GM18867 (cell line): ENCODE measurements at regions not wholly inside any gene's neighbourhood (a gene's known extent, or its start where the extent isn't known, plus 50 kb on each side); places are given as distances from the start of the nearest gene placed in this dataset.
A peak's percentile ranks its signal among the peaks of the same experiment; 100 is the strongest.

Experiments
- ATAC-seq: cut with Tn5 transposase; IDR thresholded peaks from one replicate; pipeline ENCODE4 v1.9.1; 2021; ENCODE audit warnings: mild to moderate bottlenecking, moderate library complexity; ENCODE audit not compliant: unreplicated experiment

- no peak for ATAC-seq
These were observed 643.1 kb downstream of the KCNA4 start for GRCh38 chr11:29373725-29374124.

- no peak for ATAC-seq
These were observed 648.7 kb downstream of the KCNA4 start for GRCh38 chr11:29368126-29368525.

- ATAC-seq: no peak
These were observed 652.8 kb downstream of the KCNA4 start for GRCh38 chr11:29364006-29364405.

GRCh38 chr11:29361369-29361768 lies 655.5 kb downstream of the KCNA4 start:
- no peak for ATAC-seq

- no peak for ATAC-seq
These were observed 663.0 kb downstream of the KCNA4 start for GRCh38 chr11:29353833-29354232.

DNA sequence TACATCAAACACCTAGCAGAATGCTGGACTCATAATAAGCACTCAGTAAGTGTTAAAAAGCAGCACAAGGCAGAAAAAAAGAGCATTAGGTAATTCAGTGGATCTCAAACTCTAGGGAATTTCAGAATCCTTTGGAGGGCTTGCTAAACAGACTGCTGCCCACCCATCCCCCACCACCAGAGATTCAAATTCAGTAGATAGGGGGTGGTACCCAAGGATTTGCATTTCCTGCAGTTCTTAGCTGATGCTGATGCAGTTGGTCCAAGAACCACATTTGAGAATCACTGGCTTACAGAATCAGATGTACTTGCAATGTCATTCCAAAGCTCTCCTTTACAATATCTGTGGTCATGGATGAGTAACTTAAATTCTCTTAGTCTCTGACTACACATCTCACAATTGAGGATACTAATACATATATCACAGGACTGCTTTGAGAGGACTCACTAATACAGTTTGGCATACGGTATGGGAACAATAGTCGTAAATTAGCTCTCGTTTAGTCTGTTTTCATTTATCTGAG lies 664.5 kb downstream of the KCNA4 start:
- no peak for ATAC-seq

DNA sequence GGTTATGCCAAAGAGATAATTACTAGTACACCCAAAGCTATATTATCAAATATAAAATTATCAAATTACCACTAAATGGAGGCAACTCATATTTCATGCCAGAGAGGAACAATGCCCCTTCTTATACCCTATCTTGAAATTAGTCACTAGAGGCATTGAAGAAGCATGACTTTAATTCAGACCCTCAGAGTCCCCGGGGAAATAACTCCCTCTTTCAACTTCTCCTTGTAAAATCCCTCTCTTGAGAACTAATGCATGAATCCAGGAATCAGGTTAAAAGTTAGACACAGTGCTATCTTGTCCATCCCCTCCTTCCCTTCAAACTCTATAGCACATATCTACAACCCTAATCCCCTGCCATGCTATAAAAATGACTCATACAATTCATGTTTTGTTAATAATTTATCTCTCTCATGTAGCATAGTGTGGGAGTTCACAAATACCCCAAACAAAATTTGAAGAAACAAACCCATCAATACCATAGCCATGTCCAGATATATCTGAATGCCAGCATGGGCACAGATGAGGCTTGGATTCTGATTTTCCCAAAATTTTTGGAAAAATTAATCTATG lies 665.4 kb downstream of the KCNA4 start:
- ATAC-seq: no peak

- ATAC-seq: peak; percentile 97
These were observed 673.1 kb downstream of the KCNA4 start for GRCh38 chr11:29343465-29344333.

DNA sequence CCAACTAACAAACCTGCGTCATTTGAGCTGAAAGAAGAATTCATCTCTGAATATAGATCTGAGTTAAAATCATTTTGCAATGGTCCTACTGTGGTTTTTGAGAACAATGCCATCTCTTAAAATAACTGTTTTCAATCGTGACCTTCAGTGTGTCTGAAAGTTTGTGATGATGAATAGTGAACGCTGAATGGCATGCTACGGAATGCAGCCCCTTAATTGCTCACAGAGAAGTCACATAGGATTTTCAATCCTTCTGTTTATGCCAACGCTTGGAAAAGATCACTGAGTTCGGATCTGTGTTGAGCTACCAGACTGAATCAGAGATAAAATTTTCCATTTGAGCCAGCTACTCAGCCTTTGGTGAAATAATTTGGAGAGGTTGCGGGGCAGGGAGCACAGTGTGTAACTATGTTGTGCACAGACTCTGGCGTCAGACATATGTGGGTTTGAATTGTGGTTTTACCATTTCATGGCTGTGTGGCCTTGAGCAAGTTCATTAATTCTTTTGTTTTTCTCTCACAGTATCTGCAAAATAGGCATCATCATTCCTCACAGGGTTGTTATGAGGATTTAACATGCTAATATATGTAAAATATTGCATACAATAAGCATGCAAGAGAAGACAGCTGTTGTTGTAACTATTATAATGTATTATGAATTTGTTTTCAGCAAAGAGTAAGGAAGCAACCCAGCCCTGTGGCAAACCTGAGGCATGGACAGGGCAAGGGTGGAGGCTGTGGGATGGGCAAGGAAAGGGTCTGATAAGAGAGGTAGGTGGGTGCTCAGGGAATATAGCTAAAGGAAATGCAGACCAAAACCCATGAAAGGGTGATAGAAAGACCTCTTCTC lies 679.9 kb downstream of the KCNA4 start:
- no peak for ATAC-seq

DNA sequence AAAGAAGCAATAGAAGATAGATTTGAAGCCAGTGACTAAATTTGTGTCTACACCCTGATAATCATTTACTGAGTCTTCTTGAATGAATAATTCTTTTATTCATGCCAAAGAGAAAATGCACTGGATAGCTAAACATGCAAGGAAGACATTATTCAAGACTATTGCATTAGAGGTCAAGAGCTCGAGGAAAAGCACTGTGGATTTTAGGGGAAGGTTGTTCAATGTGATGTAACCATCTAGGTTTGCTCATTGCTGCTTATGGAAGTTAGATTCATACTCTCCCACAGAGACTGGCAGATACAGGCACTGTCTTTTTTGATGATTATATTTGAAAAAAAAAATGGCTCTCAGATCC lies 682.1 kb downstream of the KCNA4 start:
- no peak for ATAC-seq

DNA sequence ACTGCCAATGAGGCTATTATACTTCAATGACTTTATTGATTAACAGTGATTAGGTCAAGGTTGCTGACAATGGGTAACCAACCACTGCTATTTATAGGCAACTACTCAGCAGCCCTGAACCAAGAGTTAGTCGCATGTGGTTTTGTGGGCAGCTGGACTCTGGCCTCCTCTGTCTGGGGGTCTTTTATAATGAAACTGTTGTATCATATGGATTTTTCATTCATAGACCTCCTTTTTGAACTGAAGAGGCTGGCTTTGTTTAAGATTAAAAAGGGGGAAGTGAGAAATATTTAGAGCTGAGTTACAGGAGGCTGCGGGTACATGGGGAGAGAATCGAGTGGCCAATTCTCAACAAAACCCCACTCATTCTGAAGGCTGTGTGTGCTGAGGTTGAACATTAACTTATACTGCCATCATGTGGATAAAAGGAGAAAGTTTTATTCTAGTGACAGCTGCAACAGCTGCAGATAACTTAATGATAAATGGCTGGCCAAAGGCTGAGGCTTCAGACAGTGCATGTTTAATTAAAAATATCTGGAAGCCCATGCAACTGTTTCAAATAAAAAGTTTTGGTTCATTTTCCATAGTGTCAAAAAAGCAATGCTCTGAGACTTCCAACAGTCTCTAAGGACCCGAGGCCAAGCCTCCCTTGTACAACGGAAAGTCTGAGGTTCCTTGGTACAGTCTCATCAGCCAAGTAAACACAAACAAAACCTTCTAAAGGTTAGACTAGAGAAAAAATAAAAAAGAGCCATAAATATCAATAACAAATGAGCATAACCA lies 682.6 kb downstream of the KCNA4 start:
- ATAC-seq: peak; percentile 94

- ATAC-seq: no peak
These were observed 685.3 kb downstream of the KCNA4 start for GRCh38 chr11:29331451-29332010.

DNA sequence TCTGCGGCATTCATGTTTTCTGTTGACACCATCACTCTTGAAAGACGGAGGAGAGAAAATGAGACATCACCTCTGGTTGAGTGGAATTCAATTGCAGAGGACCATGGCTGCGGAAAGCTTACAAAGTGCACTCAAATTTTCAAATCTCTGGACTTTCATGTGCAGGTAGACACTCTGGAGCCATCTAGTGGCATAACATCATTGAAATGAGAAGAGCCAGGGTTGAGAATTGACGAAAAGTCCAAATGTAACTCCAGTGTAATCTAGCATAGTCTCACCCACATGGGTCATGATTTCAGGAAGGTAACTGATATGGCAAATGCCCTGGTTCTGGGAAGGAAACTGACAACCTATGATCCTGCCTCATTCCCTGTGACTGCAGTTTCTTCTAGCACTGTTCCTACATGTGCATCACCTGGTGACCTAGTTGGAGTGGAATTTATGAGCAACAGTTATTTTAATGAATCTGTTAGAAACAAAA lies 687.8 kb downstream of the KCNA4 start:
- peak; percentile 67 for ATAC-seq

DNA sequence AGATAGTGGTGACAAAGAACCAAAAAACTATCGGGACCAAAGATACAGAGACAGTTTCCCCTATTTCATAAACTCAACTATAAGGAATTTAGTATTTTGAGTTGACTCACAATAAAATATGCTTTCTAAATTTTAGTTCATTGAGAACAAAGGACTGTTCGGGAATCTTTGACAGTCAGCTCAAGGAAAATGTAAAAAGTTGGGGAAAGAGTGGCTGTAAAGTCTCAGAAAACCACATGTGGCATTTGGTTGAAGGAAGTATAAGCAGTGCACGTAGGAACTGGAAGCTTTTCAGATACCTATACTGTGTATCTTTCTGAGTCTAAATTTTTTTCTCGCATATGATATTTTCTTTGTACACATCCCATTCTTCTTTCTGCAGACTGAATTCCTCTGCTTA lies 688.9 kb downstream of the KCNA4 start:
- ATAC-seq: no peak

- ATAC-seq: no peak
These were observed 690.1 kb downstream of the KCNA4 start for GRCh38 chr11:29326757-29327156.

DNA sequence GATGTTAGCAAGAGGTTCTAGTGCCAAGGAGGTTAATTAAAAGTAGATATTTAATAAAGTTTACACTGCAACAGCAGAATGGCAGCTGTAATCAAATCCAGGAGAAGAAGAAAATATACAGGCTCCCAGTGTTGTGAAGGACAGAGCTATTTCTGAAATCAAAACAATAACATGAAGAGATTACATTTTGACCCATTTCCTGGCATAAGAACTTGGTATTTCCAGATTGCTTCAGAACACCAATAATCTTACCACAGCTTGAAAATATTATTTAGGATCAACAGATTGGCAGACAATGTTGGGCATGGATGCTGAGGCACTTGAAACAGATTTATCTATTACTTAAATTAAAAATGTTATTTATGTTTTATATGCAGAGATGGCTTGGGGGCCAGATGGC lies 692.5 kb downstream of the KCNA4 start:
- no peak for ATAC-seq

DNA sequence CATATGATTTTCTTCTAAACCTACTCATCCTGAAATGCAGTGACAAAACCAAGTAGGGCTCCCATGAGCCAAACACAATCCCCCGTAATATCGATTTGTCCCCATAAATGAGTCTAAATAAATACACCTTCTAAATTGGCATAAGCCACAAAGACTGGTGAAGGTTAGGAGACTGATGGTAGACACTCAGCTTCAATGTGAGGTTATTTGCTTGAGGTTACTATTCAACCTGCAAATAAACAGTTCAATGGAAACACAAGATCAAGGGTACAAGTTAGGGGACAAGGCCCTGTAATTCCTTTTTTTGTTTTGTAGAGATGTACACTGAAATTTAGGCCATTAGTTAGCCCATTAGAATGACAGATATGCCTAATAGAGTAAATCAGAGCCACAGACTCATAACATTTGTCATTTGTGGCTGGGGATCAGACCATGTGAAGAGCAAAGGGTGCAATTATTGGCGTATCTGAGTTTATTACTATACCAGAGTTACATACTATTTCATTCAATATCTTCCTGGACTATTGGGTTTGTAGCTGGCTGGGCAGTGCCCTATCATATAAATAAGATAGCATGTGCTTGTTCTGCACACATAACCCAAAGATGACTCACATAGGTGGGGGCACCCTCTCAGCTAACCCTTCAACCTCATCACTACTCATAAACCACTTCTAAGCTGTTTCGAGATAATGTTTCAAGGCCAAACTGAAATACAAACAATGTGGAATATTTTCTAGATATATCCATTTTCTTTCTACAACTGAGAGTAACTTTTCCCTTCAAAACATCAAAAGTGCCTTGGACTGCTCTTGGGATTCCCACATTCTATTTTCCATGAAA lies 695.3 kb downstream of the KCNA4 start:
- no peak for ATAC-seq

DNA sequence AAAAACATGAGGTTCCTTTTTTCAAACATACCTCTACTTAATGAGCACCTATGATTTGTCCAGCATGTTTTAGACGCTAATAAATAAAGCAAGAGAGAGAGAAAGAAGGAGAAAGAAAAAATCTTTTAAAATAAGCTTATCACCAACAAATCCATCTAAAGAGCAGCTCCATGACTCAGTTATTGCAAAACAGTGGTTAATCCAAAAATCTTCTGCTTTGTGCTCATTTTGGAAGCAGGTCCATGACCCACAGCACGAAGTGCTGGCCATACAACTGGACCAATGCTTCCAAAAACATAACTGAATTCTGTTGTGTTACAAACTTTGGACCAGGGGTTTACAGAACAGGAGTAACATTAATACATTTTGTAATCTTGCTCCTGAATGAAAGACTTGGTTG lies 696.6 kb downstream of the KCNA4 start:
- no peak for ATAC-seq

GRCh38 chr11:29319210-29319609 lies 697.6 kb downstream of the KCNA4 start:
- ATAC-seq: no peak
